IPS-NIHi7 (cell line): ENCODE measurements at regions not wholly inside any gene's neighbourhood (a gene's known extent, or its start where the extent isn't known, plus 50 kb on each side); places are given as distances from the start of the nearest gene placed in this dataset.
A peak's percentile ranks its signal among the peaks of the same experiment; 100 is the strongest.
"Not testable (repeated sequence)": the region's sequence is repeated elsewhere in the genome, so short reads cannot be mapped to it uniquely, and the experiment has no call there.

ENCODE experiments used
- DNase-seq: peaks from one replicate; pipeline ENCODE4 v3.0.0; 2012; ENCODE audit warnings: mixed read lengths; ENCODE audit errors: extremely low spot score

GRCh38 chr2:173547499-173547898 is 192.8 kb downstream of the CDCA7 start:
- DNase-seq, result no peak

DNA sequence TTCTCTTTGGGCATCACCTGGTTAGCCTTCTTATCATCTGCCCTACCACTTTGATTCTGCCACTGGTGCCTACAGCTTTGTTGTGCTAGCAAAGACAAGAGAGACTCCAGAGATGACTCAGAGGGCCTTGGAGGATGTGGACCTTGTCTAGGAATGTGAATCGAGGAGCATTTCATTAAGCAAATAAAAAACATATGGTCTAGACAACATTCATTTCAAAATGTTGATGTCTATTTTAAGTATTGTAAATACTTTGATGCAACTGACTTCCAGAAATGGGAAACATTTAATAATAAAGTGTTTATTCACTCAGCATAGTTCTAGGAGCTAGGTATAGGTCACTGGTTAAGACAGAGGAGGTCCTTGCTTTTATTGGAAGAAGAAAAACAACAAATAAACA is 195.5 kb downstream of the CDCA7 start:
- no peak for DNase-seq

DNA sequence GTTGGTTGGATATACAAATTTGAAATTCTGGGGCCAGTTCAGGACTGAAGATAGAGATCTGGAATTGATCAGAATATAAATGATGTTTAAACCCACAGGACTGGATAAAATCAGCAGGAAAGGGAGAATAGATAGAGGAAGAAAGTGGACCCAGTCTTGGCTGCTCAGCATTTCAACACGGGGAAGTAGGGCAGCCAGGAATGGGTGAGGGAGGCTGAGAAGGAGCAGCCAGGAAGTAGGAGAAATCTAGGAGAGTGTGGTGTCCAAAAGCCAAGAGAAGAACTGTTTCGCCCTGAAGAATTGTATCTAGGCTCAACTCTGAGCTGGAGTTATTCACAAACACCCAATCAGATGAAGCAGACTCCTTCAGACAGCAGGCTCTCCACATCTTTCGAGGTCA is 197.9 kb downstream of the CDCA7 start:
- no peak for DNase-seq

DNA sequence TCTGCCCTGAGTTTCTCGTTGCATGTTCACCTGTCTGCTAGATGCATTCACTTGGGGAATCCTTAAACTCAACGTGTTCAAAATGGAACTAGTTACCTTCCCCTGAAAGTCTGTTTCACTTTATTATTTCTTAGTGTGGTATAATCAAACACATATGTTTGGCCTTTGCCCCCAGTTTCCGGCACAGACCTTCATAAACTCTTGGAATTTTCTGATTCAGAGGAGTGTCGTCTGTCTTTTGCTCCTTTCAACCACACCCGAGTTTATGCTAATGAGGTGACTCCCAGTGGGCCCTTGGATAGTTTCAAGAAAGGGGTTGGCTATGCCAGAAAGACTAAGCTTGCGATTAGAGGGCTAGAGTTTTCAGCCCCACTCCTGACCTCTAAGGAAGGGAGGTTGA is 198.9 kb downstream of the CDCA7 start:
- no peak for DNase-seq

- no peak for DNase-seq
Measured at GRCh38 chr2:173555833-173556232, 201.2 kb downstream of the CDCA7 start.

- no peak for DNase-seq
Measured at GRCh38 chr2:173556816-173557215, 202.1 kb downstream of the CDCA7 start.

DNA sequence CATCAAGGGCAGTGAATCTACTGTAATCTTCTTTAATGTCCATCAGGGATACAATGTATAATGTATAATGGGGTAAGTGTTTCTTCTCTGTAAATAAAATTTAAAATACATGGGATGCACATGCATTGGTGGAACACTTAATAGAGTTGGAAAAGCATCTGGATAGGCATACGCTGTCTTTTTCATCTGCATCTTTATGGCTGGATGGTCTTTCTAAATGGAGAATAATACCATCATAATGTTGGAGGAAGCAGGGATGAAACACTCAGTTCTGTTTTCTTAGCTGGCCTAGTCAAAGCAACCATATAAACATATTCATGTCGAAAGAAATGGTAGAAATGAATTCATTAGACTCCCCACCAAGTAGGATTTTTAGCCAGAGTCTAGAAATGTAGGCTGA is 202.8 kb downstream of the CDCA7 start:
- DNase-seq, result no peak

- no peak for DNase-seq
Measured at GRCh38 chr2:173567493-173567892, 212.8 kb downstream of the CDCA7 start.

- DNase-seq, result peak; percentile 77
Measured at GRCh38 chr2:173568054-173568453, 213.4 kb downstream of the CDCA7 start.

DNA sequence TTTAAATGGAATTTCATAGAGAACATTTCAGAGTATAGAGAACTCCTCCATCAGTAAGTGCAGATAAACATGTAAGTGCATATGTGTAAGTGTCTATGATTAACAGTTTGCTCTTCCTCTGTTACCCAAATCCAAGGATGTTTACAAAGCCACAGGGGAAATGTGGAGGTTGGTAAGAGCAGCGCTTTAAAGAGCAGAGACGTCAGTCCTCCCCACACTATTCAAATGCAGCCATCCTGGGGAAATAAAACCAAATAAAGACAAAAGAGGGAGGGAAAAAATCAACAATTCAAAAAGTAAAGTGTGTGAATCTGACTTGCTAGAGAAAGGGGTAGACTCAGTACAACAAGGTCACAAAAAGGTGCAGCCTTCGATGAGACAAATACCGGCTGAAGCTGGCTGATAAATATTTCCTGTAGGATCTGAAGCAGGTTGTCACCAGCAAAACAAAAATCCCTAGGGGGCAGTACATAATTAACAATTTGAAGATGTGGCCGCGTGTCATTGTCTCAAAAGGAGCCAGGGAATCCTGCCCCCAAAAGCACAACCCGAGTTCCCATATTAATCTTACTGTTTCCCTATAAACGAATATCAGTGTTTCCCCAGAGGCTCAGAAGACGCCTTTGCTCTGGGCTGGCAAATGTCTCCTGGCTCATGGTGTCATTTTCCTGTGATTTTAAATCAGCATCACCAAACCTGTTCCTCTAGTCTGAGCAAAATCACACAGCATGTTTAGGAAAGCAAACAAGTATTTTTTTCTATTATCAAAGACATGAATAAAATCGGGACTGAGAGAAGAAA is 216.5 kb downstream of the CDCA7 start:
- DNase-seq, result peak; percentile 43

- no peak for DNase-seq
Measured at GRCh38 chr2:173571887-173572680, 217.4 kb downstream of the CDCA7 start.

DNA sequence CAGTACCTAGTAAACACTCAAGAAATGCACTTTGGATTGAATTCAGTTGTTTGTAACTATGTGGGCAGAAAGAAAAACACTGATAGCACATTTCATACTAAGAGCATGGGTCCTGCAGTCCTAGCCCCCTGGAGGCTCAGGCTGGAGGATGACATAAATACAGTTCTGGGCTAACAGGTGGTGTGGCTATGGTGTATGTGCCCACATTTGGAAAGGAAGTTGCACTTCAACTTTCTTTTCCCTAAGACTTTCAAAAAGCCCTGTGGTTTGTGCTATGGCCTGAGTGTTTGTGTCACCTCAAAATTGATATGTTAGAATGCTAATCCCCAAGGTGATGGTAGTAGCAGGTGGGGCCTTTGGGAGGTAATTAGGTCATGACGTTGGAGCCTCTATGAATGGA is 218.2 kb downstream of the CDCA7 start:
- no peak for DNase-seq

- not testable (repeated sequence) for DNase-seq
Measured at GRCh38 chr2:173573782-173574181, 219.1 kb downstream of the CDCA7 start.

GRCh38 chr2:173574324-173575112 is 219.8 kb downstream of the CDCA7 start:
- DNase-seq, result no peak

DNA sequence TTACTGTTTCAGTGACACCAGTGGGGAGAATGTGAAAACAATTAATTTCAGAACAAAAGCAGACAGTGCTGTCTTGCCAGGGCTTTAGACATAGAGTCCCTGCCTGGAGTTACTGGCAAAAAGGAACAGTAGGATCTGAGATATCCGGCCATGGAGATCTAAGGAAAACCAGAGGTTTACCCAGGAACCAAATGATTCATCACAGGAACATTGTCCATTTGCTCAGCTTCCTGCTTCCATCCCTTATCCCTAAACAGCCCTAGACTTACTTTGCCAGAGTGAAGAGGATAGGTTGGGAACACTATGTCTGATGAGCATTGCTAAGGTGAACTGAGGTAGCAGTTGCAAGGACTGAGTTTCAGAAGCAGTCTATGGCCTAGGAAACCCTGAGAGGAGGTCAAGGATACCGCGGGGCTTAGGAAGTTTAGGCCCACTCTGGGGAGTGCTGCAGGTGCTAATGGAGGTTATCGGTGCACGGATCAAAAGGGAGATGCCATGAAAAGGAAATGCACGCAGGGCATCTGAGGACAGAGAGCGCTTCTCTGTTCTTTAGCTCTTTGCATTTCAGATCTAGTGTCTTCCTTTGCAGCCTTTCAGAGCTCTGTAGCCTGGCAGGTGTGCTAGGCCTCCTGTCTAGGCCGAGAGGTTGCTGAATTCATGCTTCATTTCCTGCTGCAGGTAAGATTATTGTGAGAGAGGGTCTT is 223.9 kb downstream of the CDCA7 start:
- DNase-seq, result no peak

GRCh38 chr2:173580351-173580750 is 225.7 kb downstream of the CDCA7 start:
- DNase-seq, result no peak

DNA sequence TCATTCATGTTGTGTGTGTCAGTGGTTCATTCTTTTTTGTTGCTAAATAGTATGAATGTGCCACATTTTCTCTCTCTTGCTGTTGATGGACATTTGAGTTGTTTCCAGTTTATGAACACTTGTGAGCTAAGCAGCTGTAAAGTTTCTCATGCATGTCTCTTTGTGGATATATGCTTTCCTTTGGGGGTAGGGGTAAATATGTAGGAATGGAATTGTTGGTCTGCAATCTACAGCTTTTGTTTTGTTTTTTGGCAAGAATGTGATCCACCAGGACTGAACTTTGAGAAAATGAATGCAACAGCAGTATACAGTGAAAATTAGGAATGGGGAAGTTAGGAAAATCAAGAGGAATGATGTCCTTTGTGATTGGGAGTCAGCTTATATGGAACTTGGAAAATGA is 226.3 kb downstream of the CDCA7 start:
- DNase-seq, result no peak

DNA sequence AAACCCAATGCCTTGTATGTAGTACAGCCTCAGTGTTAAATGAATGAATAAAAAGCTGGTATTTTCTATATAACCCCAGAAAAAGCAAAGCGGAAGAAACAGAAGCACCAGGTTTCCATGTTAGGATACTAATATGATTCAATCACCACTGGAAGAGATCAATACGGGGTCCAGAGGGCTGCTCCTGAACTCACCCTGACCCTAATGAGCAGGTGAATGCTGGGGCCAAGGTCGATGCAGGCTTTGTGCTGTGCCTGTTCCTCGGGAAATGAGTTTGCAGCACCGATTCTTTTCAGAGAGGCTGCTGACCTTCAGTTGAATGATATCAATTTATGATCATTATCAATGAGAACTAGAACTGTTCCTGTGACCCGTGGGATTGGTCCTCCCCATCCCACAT is 228.5 kb downstream of the CDCA7 start:
- DNase-seq, result no peak

- DNase-seq, result no peak
Measured at GRCh38 chr2:173584000-173584399, 229.3 kb downstream of the CDCA7 start.

DNA sequence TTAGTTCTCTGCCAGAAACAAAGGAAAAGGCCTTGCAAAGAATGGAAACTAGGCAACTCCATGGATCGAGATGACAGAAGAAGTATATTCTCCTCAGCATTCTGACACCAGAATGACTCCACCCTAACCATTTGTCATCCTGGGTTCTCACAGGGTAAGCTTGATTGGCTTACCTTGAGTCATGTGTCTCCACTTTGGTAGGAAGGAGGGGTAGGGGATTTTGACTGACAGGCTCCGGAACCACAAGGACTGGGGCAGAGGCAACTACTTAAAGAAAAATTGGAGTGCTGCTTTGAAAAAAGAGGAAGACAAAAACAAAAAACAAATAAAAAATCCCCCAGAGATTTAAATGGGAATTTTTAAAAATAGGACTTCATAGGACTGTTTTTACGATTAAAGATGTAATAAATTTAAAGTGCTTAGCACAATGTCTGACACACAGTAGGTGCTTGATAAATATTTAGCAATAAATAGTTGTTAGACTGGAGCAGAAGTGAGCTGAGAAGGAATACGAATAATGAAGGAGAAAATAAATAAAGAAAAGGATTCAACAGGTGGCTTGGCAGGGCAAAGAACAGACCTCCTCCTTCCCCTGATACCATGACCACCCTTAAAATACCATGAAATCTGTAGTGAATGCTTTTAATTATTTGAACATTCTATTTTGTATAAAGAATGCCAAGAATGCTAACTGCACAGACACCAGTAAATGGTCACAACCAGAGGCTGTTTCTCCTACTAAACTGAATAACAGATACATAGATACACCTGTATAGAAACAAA is 230.2 kb downstream of the CDCA7 start:
- DNase-seq, result no peak

- DNase-seq, result no peak
Measured at GRCh38 chr2:173588931-173589369, 234.3 kb downstream of the CDCA7 start.
